EH (cell line): ENCODE measurements at regions not wholly inside any gene's neighbourhood (a gene's known extent, or its start where the extent isn't known, plus 50 kb on each side); places are given as distances from the start of the nearest gene placed in this dataset.

Source experiments
- DNase-seq: peaks from one replicate; pipeline ENCODE4 v3.0.0-alpha.2; 2015; ENCODE audit warnings: low read depth

- DNase-seq: no peak
These were observed 59.4 kb upstream of the C5orf46 start for GRCh38 chr5:147965715-147966114.

- DNase-seq: no peak
These were observed 57.8 kb upstream of the C5orf46 start for GRCh38 chr5:147963948-147964693.

- no peak for DNase-seq
These were observed 57.1 kb upstream of the C5orf46 start for GRCh38 chr5:147963436-147963835.

- no peak for DNase-seq
These were observed 54.9 kb upstream of the C5orf46 start for GRCh38 chr5:147961208-147961749.

GRCh38 chr5:147957901-147958300, 51.6 kb upstream of the C5orf46 start:
- no peak for DNase-seq

- DNase-seq: no peak
These were observed 50.5 kb upstream of the C5orf46 start for GRCh38 chr5:147956842-147957223.

GRCh38 chr5:147956064-147956841, 49.9 kb upstream of the C5orf46 start:
- DNase-seq: no peak
